ENCODE measurements at regions not wholly inside any gene's neighbourhood (a gene's known extent, or its start where the extent isn't known, plus 50 kb on each side); places are given as distances from the start of the nearest gene placed in this dataset.

DNA sequence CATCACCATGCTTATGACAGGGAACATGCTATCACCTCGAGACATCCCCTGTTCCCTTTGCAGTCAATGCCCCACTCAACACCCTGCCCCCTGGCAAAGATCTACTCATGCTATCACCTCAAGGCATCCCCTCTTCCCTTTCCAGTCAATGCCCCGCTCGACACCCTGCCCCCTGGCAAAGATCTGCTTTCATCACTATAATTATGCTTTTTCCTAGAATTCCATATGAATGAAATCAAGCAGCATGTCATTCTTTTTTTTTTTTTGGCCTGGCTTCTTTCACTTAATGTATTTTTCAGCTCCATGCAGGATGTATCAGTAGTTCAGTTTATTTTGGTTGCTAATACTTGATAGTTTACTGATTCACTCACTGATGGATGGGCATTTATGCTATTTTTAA, 554.9 kb downstream of the CDH26 start:
- intact Hi-C loops (cut with DNase I, micrococcal nuclease): no loop called here

DNA sequence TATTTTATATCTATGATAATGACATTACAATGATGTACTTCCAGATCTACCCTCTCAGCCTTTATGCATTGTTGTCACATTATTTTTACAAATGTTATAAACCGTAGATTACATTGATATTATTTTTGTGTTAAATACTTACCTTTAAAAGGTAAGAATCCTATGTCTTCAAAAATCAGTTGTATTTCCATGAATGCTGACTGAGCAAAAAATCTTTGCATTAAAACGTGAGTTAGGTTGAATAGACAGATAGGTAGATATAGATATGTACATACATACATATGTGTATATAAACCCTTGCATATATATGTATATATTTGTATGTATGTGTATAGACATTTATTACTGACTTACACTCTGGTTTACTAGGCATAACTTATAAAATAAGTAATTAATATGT, 558.2 kb downstream of the CDH26 start:
- no peak for DNase-seq
- intact Hi-C loops (cut with DNase I, micrococcal nuclease): no loop called here

More for the DNA sequence above, 554.9 kb downstream of the CDH26 start:
- H3K4me3 ChIP-seq (ENCODE audit: low read length): no peak overlapping the region
- DNase-seq (no peak), ATAC-seq (ENCODE audit: poor library complexity) (no peak)
- peaks cover 24% of the 10 kb centered on the region for H3K27me3 Mint-ChIP-seq
- no peak overlapping the region for H3K27ac ChIP-seq (ENCODE audit: low read depth in 1 of 2, low read length in 2 of 2)
- ChIA-PET CTCF (no interaction called here), POLR2A (no interaction called here)
- no peaks in the 10 kb centered on the region for H3K36me3 ChIP-seq (ENCODE audit: insufficient read depth, low read length)
- no peaks in the 10 kb centered on the region for H3K9me3 Mint-ChIP-seq
- H3K4me1 Mint-ChIP-seq (ENCODE audit: low read depth): no peaks in the 10 kb centered on the region
- H3K4me3 Mint-ChIP-seq: no peak overlapping the region
- no peaks in the 10 kb centered on the region for H3K36me3 Mint-ChIP-seq (ENCODE audit: low read depth)
- no peaks in the 10 kb centered on the region for H3K27me3 ChIP-seq (ENCODE audit: control insufficient read depth in 1 of 2, insufficient read depth in 2 of 2, low read length in 2 of 2)
- no peaks in the 10 kb centered on the region for H3K9me3 ChIP-seq (ENCODE audit: control insufficient read depth in 1 of 2, insufficient read depth in 1 of 2, low read length in 2 of 2)
- H3K4me1 ChIP-seq (ENCODE audit: insufficient read depth, low read length): no peaks in the 10 kb centered on the region
- TF ChIP-seq, protein P1, sequence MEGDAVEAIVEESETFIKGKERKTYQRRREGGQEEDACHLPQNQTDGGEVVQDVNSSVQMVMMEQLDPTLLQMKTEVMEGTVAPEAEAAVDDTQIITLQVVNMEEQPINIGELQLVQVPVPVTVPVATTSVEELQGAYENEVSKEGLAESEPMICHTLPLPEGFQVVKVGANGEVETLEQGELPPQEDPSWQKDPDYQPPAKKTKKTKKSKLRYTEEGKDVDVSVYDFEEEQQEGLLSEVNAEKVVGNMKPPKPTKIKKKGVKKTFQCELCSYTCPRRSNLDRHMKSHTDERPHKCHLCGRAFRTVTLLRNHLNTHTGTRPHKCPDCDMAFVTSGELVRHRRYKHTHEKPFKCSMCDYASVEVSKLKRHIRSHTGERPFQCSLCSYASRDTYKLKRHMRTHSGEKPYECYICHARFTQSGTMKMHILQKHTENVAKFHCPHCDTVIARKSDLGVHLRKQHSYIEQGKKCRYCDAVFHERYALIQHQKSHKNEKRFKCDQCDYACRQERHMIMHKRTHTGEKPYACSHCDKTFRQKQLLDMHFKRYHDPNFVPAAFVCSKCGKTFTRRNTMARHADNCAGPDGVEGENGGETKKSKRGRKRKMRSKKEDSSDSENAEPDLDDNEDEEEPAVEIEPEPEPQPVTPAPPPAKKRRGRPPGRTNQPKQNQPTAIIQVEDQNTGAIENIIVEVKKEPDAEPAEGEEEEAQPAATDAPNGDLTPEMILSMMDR (IDR thresholded peaks at IDR 0.05): no peak
- H3K27ac Mint-ChIP-seq: no peak overlapping the region

DNA sequence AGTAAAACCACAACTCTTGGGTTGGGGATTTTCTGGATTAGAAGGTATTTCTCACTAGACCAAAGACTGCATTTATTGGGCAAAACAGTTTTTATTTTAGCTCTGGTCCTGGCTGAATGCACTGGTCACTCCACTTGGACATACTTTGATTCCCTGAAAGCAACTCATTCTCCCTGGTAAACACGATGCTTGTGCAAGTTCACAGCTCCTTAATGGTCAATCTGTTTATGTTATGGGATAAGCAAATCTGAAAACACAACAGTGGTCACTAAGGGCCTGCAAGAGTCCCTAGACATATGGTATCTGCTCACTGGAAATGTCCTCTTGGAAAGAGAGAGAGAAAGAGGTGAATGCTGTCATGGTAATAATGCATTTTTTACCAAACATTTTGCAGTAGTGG, 559.8 kb downstream of the CDH26 start:
- Histone ChIP-seq H3K36me3 (ENCODE audit: insufficient read depth, low read length) (no peaks in the 10 kb centered on the region), H3K4me1 (ENCODE audit: insufficient read depth, low read length) (no peaks in the 10 kb centered on the region), H3K9me3 (ENCODE audit: control insufficient read depth in 1 of 2, insufficient read depth in 1 of 2, low read length in 2 of 2) (no peaks in the 10 kb centered on the region), H3K27me3 (ENCODE audit: control insufficient read depth in 1 of 2, insufficient read depth in 2 of 2, low read length in 2 of 2) (no peaks in the 10 kb centered on the region), H3K4me3 (ENCODE audit: low read length) (no peak overlapping the region), H3K27ac (ENCODE audit: low read depth in 1 of 2, low read length in 2 of 2) (no peak overlapping the region)
- peaks cover 19% of the 10 kb centered on the region for H3K27me3 Mint-ChIP-seq
- intact Hi-C loops (cut with DNase I, micrococcal nuclease): no loop called here
- ATAC-seq (ENCODE audit: poor library complexity): no peak
- no peak for DNase-seq
- no peaks in the 10 kb centered on the region for H3K36me3 Mint-ChIP-seq (ENCODE audit: low read depth)
- CTCF ChIA-PET: no interaction called here
- H3K4me1 Mint-ChIP-seq (ENCODE audit: low read depth): no peaks in the 10 kb centered on the region
- TF ChIP-seq, protein P1 (IDR thresholded peaks at IDR 0.05): no peak
- no peak overlapping the region for H3K27ac Mint-ChIP-seq
- no peaks in the 10 kb centered on the region for H3K9me3 Mint-ChIP-seq
- POLR2A ChIA-PET: no interaction called here
- H3K4me3 Mint-ChIP-seq: no peak overlapping the region

More for the DNA sequence above, 558.2 kb downstream of the CDH26 start:
- H3K9me3 ChIP-seq (ENCODE audit: control insufficient read depth in 1 of 2, insufficient read depth in 1 of 2, low read length in 2 of 2): no peaks in the 10 kb centered on the region
- H3K4me1 ChIP-seq (ENCODE audit: insufficient read depth, low read length): no peaks in the 10 kb centered on the region
- Mint-ChIP-seq H3K36me3 (ENCODE audit: low read depth) (no peaks in the 10 kb centered on the region), H3K9me3 (no peaks in the 10 kb centered on the region), H3K27ac (no peak overlapping the region), H3K4me1 (ENCODE audit: low read depth) (no peaks in the 10 kb centered on the region), H3K27me3 (peaks cover 26% of the 10 kb centered on the region), H3K4me3 (no peak overlapping the region)
- CTCF ChIA-PET: no interaction called here
- H3K27ac ChIP-seq (ENCODE audit: low read depth in 1 of 2, low read length in 2 of 2): no peak overlapping the region
- TF ChIP-seq, protein P1 (IDR thresholded peaks at IDR 0.05): no peak
- H3K27me3 ChIP-seq (ENCODE audit: control insufficient read depth in 1 of 2, insufficient read depth in 2 of 2, low read length in 2 of 2): no peaks in the 10 kb centered on the region
- POLR2A ChIA-PET: no interaction called here
- no peak overlapping the region for H3K4me3 ChIP-seq (ENCODE audit: low read length)
- H3K36me3 ChIP-seq (ENCODE audit: insufficient read depth, low read length): no peaks in the 10 kb centered on the region
- no peak for ATAC-seq (ENCODE audit: poor library complexity)

Data from CD4-positive, alpha-beta T cell (primary cell).